ENCODE measurements at regions not wholly inside any gene's neighbourhood (a gene's known extent, or its start where the extent isn't known, plus 50 kb on each side); places are given as distances from the start of the nearest gene placed in this dataset.

- Histone ChIP-seq H3K79me2 (ENCODE audit: insufficient read depth, low read length) (no peaks in the 10 kb centered on the region), H3K9ac (ENCODE audit: low read length) (no peak overlapping the region), H2AFZ (ENCODE audit: low read length) (no peak overlapping the region), H3K27ac (ENCODE audit: low read depth, low read length, poor library complexity, severe bottlenecking) (no peak overlapping the region), H3K9me2 (ENCODE audit: low read depth, low read length) (no peaks in the 10 kb centered on the region), H3K4me1 (ENCODE audit: insufficient read depth, low read length, severe bottlenecking) (no peaks in the 10 kb centered on the region), H3K4me2 (ENCODE audit: low read length) (no peak overlapping the region), H3K4me3 (ENCODE audit: low read depth, low read length, poor library complexity, severe bottlenecking) (no peak overlapping the region), H3K9me3 (ENCODE audit: low read length) (no peaks in the 10 kb centered on the region), H4K20me1 (ENCODE audit: insufficient read depth, low read length) (no peaks in the 10 kb centered on the region), H3F3A (ENCODE audit: insufficient read depth, low read length) (no peaks in the 10 kb centered on the region), H3K36me3 (ENCODE audit: insufficient read depth, low read length) (no peaks in the 10 kb centered on the region), H3K27me3 (ENCODE audit: insufficient read depth, low read length) (no peaks in the 10 kb centered on the region)
- TF ChIP-seq CTCF (IDR thresholded peaks at IDR 0.05; ENCODE audit: low read length) (no peak), EZH2 (IDR thresholded peaks at IDR 0.05; ENCODE audit: borderline replicate concordance, low read length) (no peak)
Observed at GRCh38 chr17:34178092-34178491, 77.0 kb upstream of the CCL2 start.

GRCh38 chr17:34182036-34182803 lies 72.9 kb upstream of the CCL2 start:
- Histone ChIP-seq H3F3A (ENCODE audit: insufficient read depth, low read length) (no peaks in the 10 kb centered on the region), H2AFZ (ENCODE audit: low read length) (no peak overlapping the region), H3K27me3 (ENCODE audit: insufficient read depth, low read length) (no peaks in the 10 kb centered on the region), H3K9ac (ENCODE audit: low read length) (no peak overlapping the region), H3K4me2 (ENCODE audit: low read length) (no peak overlapping the region), H3K4me1 (ENCODE audit: insufficient read depth, low read length, severe bottlenecking) (no peaks in the 10 kb centered on the region), H3K9me3 (ENCODE audit: low read length) (no peaks in the 10 kb centered on the region), H3K36me3 (ENCODE audit: insufficient read depth, low read length) (no peaks in the 10 kb centered on the region), H4K20me1 (ENCODE audit: insufficient read depth, low read length) (no peaks in the 10 kb centered on the region), H3K27ac (ENCODE audit: low read depth, low read length, poor library complexity, severe bottlenecking) (no peak overlapping the region), H3K79me2 (ENCODE audit: insufficient read depth, low read length) (no peaks in the 10 kb centered on the region), H3K4me3 (ENCODE audit: low read depth, low read length, poor library complexity, severe bottlenecking) (no peak overlapping the region), H3K9me2 (ENCODE audit: low read depth, low read length) (no peaks in the 10 kb centered on the region)
- TF ChIP-seq CTCF (IDR thresholded peaks at IDR 0.05; ENCODE audit: low read length) (no peak), EZH2 (IDR thresholded peaks at IDR 0.05; ENCODE audit: borderline replicate concordance, low read length) (no peak)

- Histone ChIP-seq H3K9me3 (ENCODE audit: low read length) (no peaks in the 10 kb centered on the region), H3K27ac (ENCODE audit: low read depth, low read length, poor library complexity, severe bottlenecking) (no peak overlapping the region), H2AFZ (ENCODE audit: low read length) (no peak overlapping the region), H3K27me3 (ENCODE audit: insufficient read depth, low read length) (no peaks in the 10 kb centered on the region), H3K4me3 (ENCODE audit: low read depth, low read length, poor library complexity, severe bottlenecking) (no peak overlapping the region), H3K79me2 (ENCODE audit: insufficient read depth, low read length) (no peaks in the 10 kb centered on the region), H3K4me2 (ENCODE audit: low read length) (no peak overlapping the region), H3K9me2 (ENCODE audit: low read depth, low read length) (no peaks in the 10 kb centered on the region), H3K9ac (ENCODE audit: low read length) (no peak overlapping the region), H3K36me3 (ENCODE audit: insufficient read depth, low read length) (no peaks in the 10 kb centered on the region), H3K4me1 (ENCODE audit: insufficient read depth, low read length, severe bottlenecking) (no peaks in the 10 kb centered on the region), H3F3A (ENCODE audit: insufficient read depth, low read length) (no peaks in the 10 kb centered on the region), H4K20me1 (ENCODE audit: insufficient read depth, low read length) (no peaks in the 10 kb centered on the region)
- TF ChIP-seq CTCF (IDR thresholded peaks at IDR 0.05; ENCODE audit: low read length) (no peak), EZH2 (IDR thresholded peaks at IDR 0.05; ENCODE audit: borderline replicate concordance, low read length) (no peak)
Observed at GRCh38 chr17:34195987-34196386, 59.1 kb upstream of the CCL2 start.
